Stomach (tissue), 8 donors: ENCODE measurements at regions not wholly inside any gene's neighbourhood (a gene's known extent, or its start where the extent isn't known, plus 50 kb on each side); places are given as distances from the start of the nearest gene placed in this dataset.

Experiments used
- DNase-seq, 2 donors: peaks; one replicate each; pipeline versions ENCODE4 v3.0.0 to v3.0.0-alpha.2; 2013 to 2019
- H3K27ac ChIP-seq, 5 donors: fragments of 200-600 bp in 4 of 5; sonication (generic) in 4 of 5; one replicate each; pipeline ENCODE4 v1.5.1; 2013 to 2019; ENCODE audit warnings: mild to moderate bottlenecking in 1 of 5, moderate library complexity in 1 of 5
- H3K27me3 ChIP-seq, 3 donors: fragments of 200-600 bp; sonication (generic); one replicate each; pipeline ENCODE4 v1.5.1; 2017 to 2019; ENCODE audit warnings: mixed run types in 1 of 3
- H3K36me3 ChIP-seq, 4 donors: fragments of 200-600 bp; sonication (generic); 1 replicate in 3 of 4; 2 replicates in 1 of 4; pipeline ENCODE4 v1.5.1; 2016 to 2019
- H3K4me1 ChIP-seq, 4 donors: fragments of 200-600 bp; sonication (generic); one replicate each; pipeline ENCODE4 v1.5.1; 2016 to 2019
- H3K4me3 ChIP-seq, 4 donors: fragments of 200-600 bp; sonication (generic) in 3 of 4; one replicate each; pipeline ENCODE4 v1.5.1; 2016 to 2019; ENCODE audit warnings: mild to moderate bottlenecking in 1 of 4
- H3K9me3 ChIP-seq, 4 donors: fragments of 200-600 bp; sonication (generic); one replicate each; pipeline ENCODE4 v1.5.1; 2016 to 2019
- EP300 ChIP-seq: sonication (generic); formaldehyde crosslinking; IDR thresholded peaks from one replicate; pipeline ENCODE4 v1.6.1; 2017; ENCODE audit warnings: antibody characterized with exemption
- POLR2A ChIP-seq, 4 donors: fragments of 450-650 bp; IDR thresholded peaks; one replicate each; pipeline ENCODE4 v1.6.1; 2016; ENCODE audit warnings: antibody characterized with exemption in 4 of 4, control low read depth in 2 of 4, mild to moderate bottlenecking in 1 of 4, moderate library complexity in 1 of 4
- POLR2AphosphoS5 ChIP-seq, 3 donors: sonication (generic); formaldehyde crosslinking; IDR thresholded peaks; one replicate each; pipeline ENCODE4 v1.6.1; 2016; ENCODE audit warnings: antibody characterized with exemption in 3 of 3
- WGBS, 5 donors: extraction: QIAGEN DNeasy Blood & Tissue Kit in 3 of 5; methylation state at CpG; one replicate each; pipeline versions ENCODE4 v1.1.5 to v1.1.7; 2013 to 2018; 5-methylcytosine and 5-hydroxymethylcytosine counted together
- intact Hi-C: fragments of 100-400 bp; cut with DNase I; formaldehyde crosslinking; loops from one replicate; pipeline ENCODE4 v1.15.1; 2023; ENCODE audit warnings: low total_unique reads
- TF ChIP-seq, protein P1 (sequence below), 7 experiments: fragments of 450-650 bp in 4 of 7; fragments of 200-600 bp in 3 of 7; sonication (generic) in 3 of 7; IDR thresholded peaks; one replicate each; pipeline ENCODE4 v1.5.1; 2016 to 2019; ENCODE audit warnings: antibody characterized with exemption in 7 of 7, control low read depth in 2 of 7, mild to moderate bottlenecking in 1 of 7
- donor health status: healthy with polysubstance abuse.
- donor health status: Bipolar disorder and iron deficiency.
- donor health status: healthy.

DNA sequence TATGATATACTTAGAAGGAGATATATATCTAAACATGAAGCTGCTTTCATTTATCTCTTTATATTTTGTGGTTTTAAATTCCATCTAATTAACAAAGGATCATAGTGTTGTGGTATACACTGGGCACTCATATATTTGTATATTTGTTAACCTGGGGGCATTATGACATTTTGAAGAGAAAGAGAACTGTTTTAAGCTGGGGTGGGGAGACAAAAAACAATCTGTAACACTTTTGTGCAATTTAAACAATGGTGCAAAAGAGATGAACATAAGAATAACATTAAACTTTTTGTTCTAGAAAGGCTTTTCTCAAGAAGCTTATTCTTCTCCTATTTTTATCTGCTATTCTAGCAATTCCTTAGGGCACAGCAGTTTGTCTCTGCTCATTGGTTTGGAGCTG, 842.0 kb upstream of the CDH2 start:
- Histone ChIP-seq H3K9me3 (no peaks in the 10 kb centered on the region), H3K4me3 (no peak overlapping the region), H3K27ac (no peak overlapping the region), H3K36me3 (no peaks in the 10 kb centered on the region), H3K27me3 (no peaks in the 10 kb centered on the region), H3K4me1 (no peaks in the 10 kb centered on the region)
- TF ChIP-seq POLR2A (IDR thresholded peaks at IDR 0.05) (no peak), EP300 (no peak), POLR2AphosphoS5 (IDR thresholded peaks at IDR 0.05) (no peak)
- TF ChIP-seq, protein P1, sequence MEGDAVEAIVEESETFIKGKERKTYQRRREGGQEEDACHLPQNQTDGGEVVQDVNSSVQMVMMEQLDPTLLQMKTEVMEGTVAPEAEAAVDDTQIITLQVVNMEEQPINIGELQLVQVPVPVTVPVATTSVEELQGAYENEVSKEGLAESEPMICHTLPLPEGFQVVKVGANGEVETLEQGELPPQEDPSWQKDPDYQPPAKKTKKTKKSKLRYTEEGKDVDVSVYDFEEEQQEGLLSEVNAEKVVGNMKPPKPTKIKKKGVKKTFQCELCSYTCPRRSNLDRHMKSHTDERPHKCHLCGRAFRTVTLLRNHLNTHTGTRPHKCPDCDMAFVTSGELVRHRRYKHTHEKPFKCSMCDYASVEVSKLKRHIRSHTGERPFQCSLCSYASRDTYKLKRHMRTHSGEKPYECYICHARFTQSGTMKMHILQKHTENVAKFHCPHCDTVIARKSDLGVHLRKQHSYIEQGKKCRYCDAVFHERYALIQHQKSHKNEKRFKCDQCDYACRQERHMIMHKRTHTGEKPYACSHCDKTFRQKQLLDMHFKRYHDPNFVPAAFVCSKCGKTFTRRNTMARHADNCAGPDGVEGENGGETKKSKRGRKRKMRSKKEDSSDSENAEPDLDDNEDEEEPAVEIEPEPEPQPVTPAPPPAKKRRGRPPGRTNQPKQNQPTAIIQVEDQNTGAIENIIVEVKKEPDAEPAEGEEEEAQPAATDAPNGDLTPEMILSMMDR (IDR thresholded peaks at IDR 0.05), result no peak
- intact Hi-C loops, result no loop called here
- DNase-seq, result no peak

GRCh38 chr18:29012883-29013465, 836.0 kb upstream of the CDH2 start:
- no peak overlapping the region for H3K27ac ChIP-seq
- 86 to 93% (median 92%) methylated on average over 4 of the region's 4 CpGs for WGBS, 5 donors
- no peaks in the 10 kb centered on the region for H3K27me3 ChIP-seq
- no peak for TF ChIP-seq POLR2A (IDR thresholded peaks at IDR 0.05)
- TF ChIP-seq, protein P1 (IDR thresholded peaks at IDR 0.05), result no peak
- TF ChIP-seq EP300, result no peak
- no peaks in the 10 kb centered on the region for H3K9me3 ChIP-seq
- H3K4me3 ChIP-seq, result no peak overlapping the region
- no peak for DNase-seq
- no peaks in the 10 kb centered on the region for H3K4me1 ChIP-seq
- intact Hi-C loops, result no loop called here
- H3K36me3 ChIP-seq, result no peaks in the 10 kb centered on the region

DNA sequence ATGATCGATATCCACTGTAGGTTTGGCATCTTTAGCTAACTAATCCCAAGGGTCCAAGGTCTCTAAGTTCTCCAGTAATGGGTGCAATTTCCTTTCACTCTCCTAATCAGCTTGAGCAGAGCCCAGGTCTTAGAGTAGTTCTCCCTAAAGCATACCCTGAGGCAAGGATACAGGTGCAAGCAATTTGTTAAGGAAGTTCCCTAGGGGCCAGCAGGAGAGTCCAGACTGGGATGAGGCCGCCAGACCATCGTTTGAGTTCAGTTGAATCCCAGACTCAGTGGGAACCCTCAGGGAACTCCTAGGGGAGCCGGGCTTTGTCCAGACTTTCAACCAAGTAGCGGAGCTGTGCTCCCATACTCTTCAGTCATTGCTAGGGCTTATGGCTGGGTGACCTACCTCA, 835.4 kb upstream of the CDH2 start:
- H3K27ac ChIP-seq, result no peak overlapping the region
- H3K36me3 ChIP-seq, result no peaks in the 10 kb centered on the region
- no peak overlapping the region for H3K4me3 ChIP-seq
- H3K4me1 ChIP-seq, result no peaks in the 10 kb centered on the region
- WGBS, 5 donors, result 64 to 87% (median 85%) methylated on average over 4 to 5 of the region's 5 CpGs
- intact Hi-C loops, result no loop called here
- no peaks in the 10 kb centered on the region for H3K9me3 ChIP-seq
- DNase-seq, result no peak
- H3K27me3 ChIP-seq, result no peaks in the 10 kb centered on the region
- TF ChIP-seq POLR2A (IDR thresholded peaks at IDR 0.05), result no peak
- TF ChIP-seq, protein P1 (IDR thresholded peaks at IDR 0.05), result no peak
- no peak for TF ChIP-seq EP300
- no peak for TF ChIP-seq POLR2AphosphoS5 (IDR thresholded peaks at IDR 0.05)

- Histone ChIP-seq H3K4me3 (no peak overlapping the region), H3K4me1 (no peaks in the 10 kb centered on the region), H3K27ac (no peak overlapping the region), H3K9me3 (no peaks in the 10 kb centered on the region), H3K36me3 (no peaks in the 10 kb centered on the region), H3K27me3 (no peaks in the 10 kb centered on the region)
- no peak for TF ChIP-seq POLR2A (IDR thresholded peaks at IDR 0.05)
- TF ChIP-seq, protein P1 (IDR thresholded peaks at IDR 0.05), result no peak
- TF ChIP-seq POLR2AphosphoS5 (IDR thresholded peaks at IDR 0.05), result no peak
- no peak for TF ChIP-seq EP300
- no peak for DNase-seq
- 70 to 87% (median 86%) methylated on average over 2 of the region's 2 CpGs for WGBS, 5 donors
- intact Hi-C loops, result no loop called here
Observed at GRCh38 chr18:29009250-29009803, 832.4 kb upstream of the CDH2 start.
